Left ventricle myocardium inferior (tissue), 1 donor: ENCODE measurements at regions not wholly inside any gene's neighbourhood (a gene's known extent, or its start where the extent isn't known, plus 50 kb on each side); places are given as distances from the start of the nearest gene placed in this dataset.
"Not testable (repeated sequence)": the region's sequence is repeated elsewhere in the genome, so short reads cannot be mapped to it uniquely, and the experiment has no call there.

Experiments
- DNase-seq: peaks from one replicate; pipeline ENCODE4 v3.0.0-alpha.2; 2020
- H3K27ac ChIP-seq: fragments of 200-600 bp; replicated peaks from 2 replicates; pipeline ENCODE4 v1.8.0; 2021
- H3K27me3 ChIP-seq: fragments of 200-600 bp; 2 replicates; pipeline ENCODE4 v1.8.0; 2021; ENCODE audit warnings: low read depth
- H3K36me3 ChIP-seq: fragments of 200-600 bp; 2 replicates; pipeline ENCODE4 v1.8.0; 2021
- H3K4me1 ChIP-seq: fragments of 200-600 bp; 2 replicates; pipeline ENCODE4 v1.8.0; 2021
- H3K4me3 ChIP-seq: fragments of 200-600 bp; 2 replicates; pipeline ENCODE4 v1.8.0; 2021; ENCODE audit warnings: mild to moderate bottlenecking, moderate library complexity
- H3K9me3 ChIP-seq: fragments of 200-600 bp; replicated peaks from 2 replicates; pipeline ENCODE4 v1.8.0; 2021
- intact Hi-C: fragments of 100-400 bp; cut with micrococcal nuclease; formaldehyde crosslinking; loops from one replicate; pipeline ENCODE4 v1.11.0; 2022
- TF ChIP-seq, protein P1 (sequence below): fragments of 200-600 bp; IDR thresholded peaks from 2 replicates; pipeline ENCODE4 v1.8.0; 2021; ENCODE audit warnings: antibody characterized with exemption, mild to moderate bottlenecking, borderline replicate concordance
- donor health status: DM: no; HTN: yes; CAD: no; lungs with severe emphysema.

DNA sequence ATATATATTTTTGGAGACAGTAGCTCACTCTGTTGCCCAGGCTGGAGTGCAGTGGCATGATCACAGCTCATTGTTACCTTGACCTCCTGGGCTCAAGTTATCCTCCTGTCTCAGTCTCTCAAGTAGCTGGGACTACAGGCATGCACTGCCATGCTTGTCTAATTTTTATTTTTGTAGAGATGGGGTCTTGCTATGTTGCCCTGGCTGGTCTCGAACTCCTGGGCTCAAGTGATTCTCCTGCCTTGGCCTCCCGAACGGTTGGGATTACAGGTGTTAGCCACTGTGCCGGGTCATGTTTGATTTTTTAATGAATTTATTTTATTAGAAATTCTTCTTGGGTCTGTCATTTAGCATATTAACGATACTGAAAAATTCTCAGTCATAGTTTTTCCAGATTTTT lies 70.5 kb downstream of the TMEM270 start:
- intact Hi-C loops = no loop called here
- Histone ChIP-seq H3K4me3 (no peak overlapping the region), H3K36me3 (no peaks in the 10 kb centered on the region), H3K9me3 (peaks cover 12% of the 10 kb centered on the region), H3K4me1 (no peaks in the 10 kb centered on the region), H3K27me3 (no peaks in the 10 kb centered on the region), H3K27ac (no peak overlapping the region)
- TF ChIP-seq, protein P1, sequence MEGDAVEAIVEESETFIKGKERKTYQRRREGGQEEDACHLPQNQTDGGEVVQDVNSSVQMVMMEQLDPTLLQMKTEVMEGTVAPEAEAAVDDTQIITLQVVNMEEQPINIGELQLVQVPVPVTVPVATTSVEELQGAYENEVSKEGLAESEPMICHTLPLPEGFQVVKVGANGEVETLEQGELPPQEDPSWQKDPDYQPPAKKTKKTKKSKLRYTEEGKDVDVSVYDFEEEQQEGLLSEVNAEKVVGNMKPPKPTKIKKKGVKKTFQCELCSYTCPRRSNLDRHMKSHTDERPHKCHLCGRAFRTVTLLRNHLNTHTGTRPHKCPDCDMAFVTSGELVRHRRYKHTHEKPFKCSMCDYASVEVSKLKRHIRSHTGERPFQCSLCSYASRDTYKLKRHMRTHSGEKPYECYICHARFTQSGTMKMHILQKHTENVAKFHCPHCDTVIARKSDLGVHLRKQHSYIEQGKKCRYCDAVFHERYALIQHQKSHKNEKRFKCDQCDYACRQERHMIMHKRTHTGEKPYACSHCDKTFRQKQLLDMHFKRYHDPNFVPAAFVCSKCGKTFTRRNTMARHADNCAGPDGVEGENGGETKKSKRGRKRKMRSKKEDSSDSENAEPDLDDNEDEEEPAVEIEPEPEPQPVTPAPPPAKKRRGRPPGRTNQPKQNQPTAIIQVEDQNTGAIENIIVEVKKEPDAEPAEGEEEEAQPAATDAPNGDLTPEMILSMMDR = no peak
- no peak for DNase-seq

DNA sequence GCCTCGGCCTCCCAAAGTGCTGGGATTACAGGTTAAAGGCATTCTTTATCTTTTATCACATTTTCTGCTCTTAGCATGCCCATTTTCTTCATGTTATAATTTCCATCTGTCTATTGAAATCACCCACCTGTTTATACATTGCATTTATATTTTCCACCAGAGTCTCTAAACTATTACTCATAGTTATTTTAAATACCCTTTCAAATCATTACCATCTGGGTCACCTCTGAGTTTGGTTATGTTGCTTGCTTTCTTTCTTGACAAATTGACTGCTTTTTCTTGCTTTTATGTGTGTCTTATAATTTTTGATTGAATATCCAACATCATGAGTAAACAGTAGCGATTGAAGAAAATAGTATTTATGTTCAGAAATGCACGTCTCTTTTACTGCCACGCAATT lies 71.4 kb downstream of the TMEM270 start:
- no peak for DNase-seq
- Histone ChIP-seq H3K4me1 (no peaks in the 10 kb centered on the region), H3K27me3 (no peaks in the 10 kb centered on the region), H3K9me3 (peaks cover 3% of the 10 kb centered on the region), H3K36me3 (no peaks in the 10 kb centered on the region), H3K4me3 (no peak overlapping the region), H3K27ac (no peak overlapping the region)
- intact Hi-C loops = no loop called here
- TF ChIP-seq, protein P1 = no peak

DNA sequence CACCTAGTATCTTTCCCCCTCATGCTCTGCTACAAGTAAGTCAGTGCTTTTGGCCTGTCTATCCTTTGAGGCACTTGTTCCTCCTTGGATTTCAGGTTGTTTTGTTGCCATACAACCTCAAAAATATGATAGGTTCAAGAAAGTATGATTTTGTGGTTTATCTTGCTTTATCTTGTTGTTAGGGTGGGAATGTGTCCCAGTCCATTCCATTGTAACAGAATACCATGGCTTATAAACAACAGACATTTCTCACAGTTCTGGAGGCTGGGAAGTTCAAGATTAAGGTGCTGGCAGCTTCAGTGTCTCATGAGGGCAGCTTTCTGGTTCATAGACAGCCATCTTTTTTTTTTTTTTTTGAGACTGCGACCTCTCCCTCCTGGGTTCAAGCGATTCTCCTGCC lies 72.1 kb downstream of the TMEM270 start:
- H3K27me3 ChIP-seq = no peaks in the 10 kb centered on the region
- intact Hi-C loops = no loop called here
- H3K36me3 ChIP-seq = no peaks in the 10 kb centered on the region
- no peaks in the 10 kb centered on the region for H3K9me3 ChIP-seq
- no peaks in the 10 kb centered on the region for H3K4me1 ChIP-seq
- H3K4me3 ChIP-seq = no peak overlapping the region
- DNase-seq = no peak
- no peak overlapping the region for H3K27ac ChIP-seq
- TF ChIP-seq, protein P1 = no peak

DNA sequence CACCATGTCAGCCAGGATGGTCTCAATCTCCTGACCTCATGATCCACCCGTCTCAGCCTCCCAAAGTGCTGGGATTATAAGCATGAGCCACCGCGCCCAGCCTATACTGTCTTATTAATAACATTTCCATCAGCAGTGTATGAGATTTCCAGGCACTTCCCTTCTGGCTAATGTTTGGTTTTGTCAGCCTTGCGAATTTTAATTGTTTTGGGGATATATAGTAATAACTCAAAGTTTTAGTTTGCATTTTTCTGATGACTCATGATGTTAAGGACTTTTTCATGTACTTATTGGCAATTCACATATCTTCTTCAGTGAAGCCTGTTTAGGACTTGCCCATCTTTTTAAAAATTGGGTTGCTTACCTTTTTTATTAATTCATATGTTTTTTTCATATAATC lies 76.0 kb downstream of the TMEM270 start:
- intact Hi-C loops = no loop called here
- TF ChIP-seq, protein P1 = no peak
- Histone ChIP-seq H3K9me3 (peaks cover 30% of the 10 kb centered on the region), H3K27ac (no peak overlapping the region), H3K27me3 (no peaks in the 10 kb centered on the region), H3K36me3 (no peaks in the 10 kb centered on the region), H3K4me1 (no peaks in the 10 kb centered on the region), H3K4me3 (no peak overlapping the region)
- no peak for DNase-seq

DNA sequence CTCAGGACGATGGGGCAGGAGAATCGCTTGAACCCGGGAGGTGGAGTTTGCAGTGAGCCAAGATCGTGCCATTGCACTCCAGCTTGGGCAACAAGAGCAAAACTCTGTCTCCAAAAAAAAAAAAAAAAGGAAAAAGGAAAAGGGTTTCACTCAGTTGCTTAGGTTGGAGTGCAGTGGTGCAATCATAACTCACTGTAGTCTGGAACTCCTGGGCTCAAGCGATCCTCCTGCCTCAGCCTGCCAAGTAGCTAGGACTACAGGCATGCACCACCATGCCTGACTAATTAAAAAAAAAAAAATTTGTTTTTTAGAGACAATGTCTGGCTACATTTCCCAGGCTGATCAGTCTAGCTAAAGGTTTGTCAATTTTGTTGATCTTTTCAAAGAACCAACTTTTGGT lies 76.7 kb downstream of the TMEM270 start:
- H3K4me1 ChIP-seq, H3K27ac ChIP-seq, H3K27me3 ChIP-seq, H3K4me3 ChIP-seq, DNase-seq, H3K36me3 ChIP-seq, intact Hi-C loops: not testable (repeated sequence)
- peaks cover 33% of the 10 kb centered on the region for H3K9me3 ChIP-seq

DNA sequence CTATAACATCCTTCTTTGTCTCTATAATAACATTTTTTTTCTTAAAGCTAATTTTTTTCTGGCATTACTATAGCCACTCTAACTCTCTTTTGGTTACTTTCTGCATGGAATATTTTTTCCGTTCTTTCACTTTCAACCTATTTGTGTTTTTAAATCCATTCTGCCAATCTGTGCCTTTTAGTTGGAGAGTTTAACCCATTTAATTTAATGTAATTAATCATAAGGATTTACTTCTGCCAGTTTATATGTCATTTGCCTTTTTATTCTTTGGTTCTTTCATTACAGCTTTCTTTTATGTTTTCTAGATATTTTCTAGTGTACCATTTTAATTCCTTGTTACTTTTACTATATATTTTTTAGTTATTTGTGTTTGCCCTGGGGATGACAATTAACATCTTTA lies 78.6 kb downstream of the TMEM270 start:
- Histone ChIP-seq H3K4me3 (no peak overlapping the region), H3K27me3 (no peaks in the 10 kb centered on the region), H3K4me1 (no peaks in the 10 kb centered on the region), H3K9me3 (peaks cover 36% of the 10 kb centered on the region), H3K27ac (no peak overlapping the region), H3K36me3 (no peaks in the 10 kb centered on the region)
- TF ChIP-seq, protein P1 = no peak
- intact Hi-C loops = no loop called here
- DNase-seq = no peak
